ENCODE measurements at regions not wholly inside any gene's neighbourhood (a gene's known extent, or its start where the extent isn't known, plus 50 kb on each side); places are given as distances from the start of the nearest gene placed in this dataset.
"Not testable (repeated sequence)": the region's sequence is repeated elsewhere in the genome, so short reads cannot be mapped to it uniquely, and the experiment has no call there.

GRCh38 chr10:81674941-81675340, 200.1 kb upstream of the NRG3 start:
- DNase-seq, result no peak

DNA sequence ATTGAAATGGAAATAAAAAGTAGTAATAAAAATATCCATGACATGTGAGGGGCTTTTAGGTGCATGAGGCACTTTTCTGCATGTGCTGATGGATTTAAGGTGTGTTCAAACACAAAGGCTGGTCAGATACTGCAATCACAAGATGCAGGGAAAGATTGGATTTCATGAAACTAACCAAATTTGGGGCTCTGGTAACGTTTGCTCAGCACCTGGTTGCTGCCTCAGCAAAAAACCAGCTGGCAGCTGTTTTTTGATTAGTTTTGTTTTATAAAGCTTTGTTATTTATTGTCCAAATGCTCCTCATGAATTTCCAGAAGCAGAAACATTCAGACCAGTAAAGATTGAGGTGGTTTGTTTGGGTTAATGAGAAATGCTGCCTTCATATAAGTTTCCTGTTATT, 195.7 kb upstream of the NRG3 start:
- DNase-seq, result no peak

DNA sequence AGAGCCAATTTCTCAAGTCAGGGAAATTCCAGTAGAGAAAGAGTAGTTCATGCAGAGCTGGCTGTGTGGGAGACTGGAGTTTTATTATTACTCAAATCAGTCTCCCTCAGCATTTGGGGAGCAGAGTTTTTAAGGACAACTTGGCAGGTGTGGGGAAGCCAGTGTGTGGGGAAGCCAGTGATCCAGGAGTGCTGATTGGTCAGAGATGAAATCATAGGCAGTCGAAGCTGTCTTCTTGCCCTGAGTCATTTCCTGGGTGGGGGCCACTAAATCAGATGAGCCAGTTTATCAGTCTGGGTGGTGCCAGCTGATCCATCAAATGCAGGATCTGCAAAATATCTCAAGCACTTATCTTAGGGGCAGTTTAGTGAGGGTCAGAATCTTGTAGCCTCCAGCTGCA, 194.6 kb upstream of the NRG3 start:
- no peak for DNase-seq

DNA sequence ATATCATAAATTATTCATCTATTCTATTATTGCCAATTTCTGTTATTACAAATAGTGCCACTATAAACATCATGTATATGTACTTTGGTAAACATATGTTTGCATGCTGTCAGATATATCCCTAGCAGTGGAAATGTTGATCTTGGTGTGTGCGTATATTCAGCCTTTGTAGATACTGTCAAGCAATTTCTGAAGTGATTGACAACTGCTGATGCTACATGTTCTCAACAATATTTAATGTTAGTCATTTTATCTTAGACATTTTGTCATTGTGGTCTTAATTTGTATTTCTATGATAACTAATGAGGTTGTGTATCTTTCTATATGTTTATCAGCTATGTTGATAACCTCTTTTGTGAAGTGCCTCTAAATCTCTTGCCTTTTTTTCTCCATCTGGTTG, 186.5 kb upstream of the NRG3 start:
- no peak for DNase-seq

DNA sequence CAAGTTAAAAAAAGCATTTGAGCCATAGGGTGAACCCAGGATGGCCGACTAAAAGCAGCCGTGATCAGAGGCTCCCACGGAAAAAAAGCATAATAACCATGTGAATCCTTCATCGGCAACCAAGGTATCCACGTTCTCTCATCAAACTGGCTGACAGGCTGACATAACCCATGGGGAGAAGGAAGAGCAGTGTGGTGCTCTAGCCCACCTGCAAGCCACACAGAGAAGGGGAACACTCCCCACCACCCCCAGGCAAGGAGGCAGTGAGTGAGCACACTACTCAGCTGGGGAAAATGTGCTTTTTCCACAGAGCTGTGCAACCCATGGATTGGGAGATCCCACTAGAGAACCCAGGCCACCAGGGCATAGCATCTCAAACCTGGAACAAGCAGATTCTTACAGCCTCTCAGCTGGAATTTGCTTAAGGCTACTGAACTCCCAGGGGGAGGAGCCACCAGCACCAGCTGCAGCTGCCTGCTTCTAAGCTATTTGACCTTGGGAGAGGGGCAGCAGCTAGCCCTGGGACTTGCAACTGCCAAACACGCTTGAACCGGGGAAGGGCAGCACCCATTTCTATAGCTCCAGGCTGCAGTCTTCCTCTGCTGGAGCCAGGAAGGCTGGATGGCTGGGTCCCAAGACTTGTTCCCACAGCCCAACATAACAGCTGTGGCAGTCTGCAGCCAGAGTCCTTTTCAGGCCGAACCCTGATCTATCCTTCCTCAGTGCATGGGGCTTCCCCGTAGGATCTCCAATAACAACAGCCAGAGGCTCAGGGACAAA, 178.2 kb upstream of the NRG3 start:
- DNase-seq, result no peak

- DNase-seq, result no peak
These were observed 170.4 kb upstream of the NRG3 start for GRCh38 chr10:81704596-81704995.

GRCh38 chr10:81708416-81708815, 166.6 kb upstream of the NRG3 start:
- DNase-seq, result no peak

GRCh38 chr10:81708929-81709328, 166.1 kb upstream of the NRG3 start:
- no peak for DNase-seq

- no peak for DNase-seq
These were observed 152.6 kb upstream of the NRG3 start for GRCh38 chr10:81722399-81722798.

GRCh38 chr10:81724431-81724830, 150.6 kb upstream of the NRG3 start:
- DNase-seq, result no peak

DNA sequence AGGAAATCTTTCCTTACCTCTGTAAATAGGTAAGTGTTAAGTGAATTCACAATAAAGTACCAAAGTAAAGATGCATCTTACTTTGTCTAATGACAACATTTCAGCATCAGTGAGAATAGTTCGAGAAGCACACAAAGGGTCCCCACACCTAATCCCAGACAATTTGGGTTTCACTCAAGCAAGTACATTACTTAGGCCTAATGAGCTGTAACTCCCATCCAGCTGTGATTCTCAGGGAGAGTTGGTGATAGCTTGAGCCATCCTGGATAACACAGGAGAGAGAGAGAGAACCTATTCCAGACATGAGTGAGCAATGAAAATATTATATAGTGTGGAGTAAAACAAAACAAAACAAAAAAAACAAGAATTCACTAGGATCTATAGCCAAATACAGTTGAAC, 149.1 kb upstream of the NRG3 start:
- no peak for DNase-seq

DNA sequence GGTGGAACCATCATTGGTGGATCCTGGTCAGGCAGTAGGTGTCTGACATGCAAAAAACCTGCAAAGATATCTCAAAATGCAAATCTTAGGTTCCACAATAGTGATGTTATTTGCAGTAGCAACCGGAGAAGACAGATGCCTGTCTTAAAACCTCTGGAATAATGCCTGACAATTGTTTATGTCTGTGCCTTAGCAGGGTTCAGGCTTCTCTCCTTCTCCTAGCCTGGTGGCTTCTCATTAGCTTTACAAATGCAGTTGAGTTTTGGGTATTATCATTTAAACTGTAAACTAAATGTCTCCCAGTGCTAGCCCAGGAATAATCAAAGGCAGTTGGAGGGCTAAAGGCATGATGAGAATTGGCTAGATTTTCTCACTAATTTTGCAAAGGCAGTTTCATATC, 146.3 kb upstream of the NRG3 start:
- DNase-seq, result no peak

GRCh38 chr10:81730891-81731290, 144.1 kb upstream of the NRG3 start:
- no peak for DNase-seq

- no peak for DNase-seq
These were observed 141.5 kb upstream of the NRG3 start for GRCh38 chr10:81733542-81733941.

- not testable (repeated sequence) for DNase-seq
These were observed 139.8 kb upstream of the NRG3 start for GRCh38 chr10:81735167-81735566.

- no peak for DNase-seq
These were observed 115.9 kb upstream of the NRG3 start for GRCh38 chr10:81759111-81759510.

DNA sequence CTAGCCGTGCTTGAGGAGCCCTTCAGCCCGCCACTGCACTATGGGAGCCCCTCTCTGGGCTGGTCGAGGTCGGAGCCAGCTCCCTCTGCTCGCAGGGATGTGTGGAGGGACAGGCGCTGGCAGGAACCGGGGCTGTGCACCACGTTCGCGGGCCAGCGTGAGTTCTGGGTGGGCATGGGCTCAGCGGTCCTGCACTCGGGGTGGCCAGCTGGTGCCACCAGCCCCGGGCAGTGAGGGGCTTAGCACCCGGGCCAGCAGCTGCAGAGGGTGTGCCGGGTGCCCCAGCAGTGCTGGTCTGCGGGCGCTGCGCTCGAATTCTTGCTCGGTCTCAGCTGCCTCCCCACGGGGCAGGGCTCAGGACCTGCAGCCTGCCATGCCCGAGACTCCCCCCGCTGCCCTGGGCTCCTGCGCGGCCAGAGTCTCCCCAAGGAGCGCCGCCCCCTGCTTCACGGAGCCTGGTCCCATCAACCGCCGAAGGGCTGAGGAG, 90.8 kb upstream of the NRG3 start:
- DNase-seq, result no peak

GRCh38 chr10:81792729-81793128, 82.3 kb upstream of the NRG3 start:
- no peak for DNase-seq

- no peak for DNase-seq
These were observed 68.2 kb upstream of the NRG3 start for GRCh38 chr10:81806842-81807241.

DNA sequence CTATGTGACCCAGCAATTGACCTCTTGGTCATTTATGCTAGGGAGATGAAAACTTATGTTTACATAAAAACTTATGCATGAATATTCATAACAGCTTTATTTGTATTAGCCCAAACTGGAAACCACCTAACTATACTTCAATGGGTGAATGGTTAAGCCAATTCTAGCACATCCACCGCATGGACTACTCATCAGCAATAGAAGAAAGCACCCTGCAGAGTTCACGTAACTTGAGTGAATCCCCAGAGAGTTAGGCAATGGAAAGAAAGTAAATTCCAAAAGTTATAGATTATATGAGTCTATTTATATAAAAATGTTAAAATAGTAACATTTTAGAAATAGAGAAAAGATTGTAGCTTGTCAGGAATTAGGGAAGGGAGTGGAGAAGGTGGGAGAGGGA, 60.2 kb upstream of the NRG3 start:
- no peak for DNase-seq

- DNase-seq, result no peak
These were observed 57.3 kb upstream of the NRG3 start for GRCh38 chr10:81817596-81818170.

GRCh38 chr10:81820418-81820817, 54.6 kb upstream of the NRG3 start:
- DNase-seq, result no peak

Measured in effector CD8-positive, alpha-beta T cell (primary cell).